ENCODE measurements at regions not wholly inside any gene's neighbourhood (a gene's known extent, or its start where the extent isn't known, plus 50 kb on each side); places are given as distances from the start of the nearest gene placed in this dataset.

- DNase-seq (no peak), ATAC-seq (no peak)
- Histone ChIP-seq H3K4me1 (no peaks in the 10 kb centered on the region), H3K4me3 (no peak overlapping the region), H3K27ac (no peak overlapping the region), H3K9me3 (peaks cover 11% of the 10 kb centered on the region), H3K27me3 (ENCODE audit: insufficient read depth in 3 of 3, low read length in 2 of 3) (no peaks in the 10 kb centered on the region), H3K36me3 (ENCODE audit: insufficient read depth in 1 of 2, low read depth in 1 of 2) (no peaks in the 10 kb centered on the region)
- intact Hi-C loops (cut with DNase I) = no loop called here
- no peak for TF ChIP-seq CTCF (IDR thresholded peaks at IDR 0.05)
- 82 to 89% (median 83%) methylated on average over 2 of the region's 2 CpGs for WGBS, 3 donors
Measured at GRCh38 chrX:94401426-94401825, 727.4 kb downstream of the FAM133A start.

- intact Hi-C loops (cut with DNase I) = no loop called here
- DNase-seq (no peak), ATAC-seq (no peak)
- H3K4me1 ChIP-seq = no peaks in the 10 kb centered on the region
- no peaks in the 10 kb centered on the region for H3K36me3 ChIP-seq (ENCODE audit: insufficient read depth in 1 of 2, low read depth in 1 of 2)
- H3K27me3 ChIP-seq (ENCODE audit: insufficient read depth in 3 of 3, low read length in 2 of 3) = no peaks in the 10 kb centered on the region
- H3K4me3 ChIP-seq = no peak overlapping the region
- no peak overlapping the region for H3K27ac ChIP-seq
- no peak for TF ChIP-seq CTCF (IDR thresholded peaks at IDR 0.05)
- 81 to 86% (median 83%) methylated on average over 4 of the region's 4 CpGs for WGBS, 3 donors
- no peaks in the 10 kb centered on the region for H3K9me3 ChIP-seq
Measured at GRCh38 chrX:94414746-94415145, 740.7 kb downstream of the FAM133A start.

GRCh38 chrX:94418065-94418464 is 744.1 kb downstream of the FAM133A start:
- H3K36me3 ChIP-seq (ENCODE audit: insufficient read depth in 1 of 2, low read depth in 1 of 2) = no peaks in the 10 kb centered on the region
- DNase-seq (no peak), ATAC-seq (no peak)
- intact Hi-C loops (cut with DNase I) = no loop called here
- no peaks in the 10 kb centered on the region for H3K4me1 ChIP-seq
- no peaks in the 10 kb centered on the region for H3K9me3 ChIP-seq
- H3K27ac ChIP-seq = no peak overlapping the region
- no peak for TF ChIP-seq CTCF (IDR thresholded peaks at IDR 0.05)
- no peak overlapping the region for H3K4me3 ChIP-seq
- H3K27me3 ChIP-seq (ENCODE audit: insufficient read depth in 3 of 3, low read length in 2 of 3) = no peaks in the 10 kb centered on the region

- intact Hi-C loops (cut with DNase I) = no loop called here
- Histone ChIP-seq H3K27ac (no peak overlapping the region), H3K36me3 (ENCODE audit: insufficient read depth in 1 of 2, low read depth in 1 of 2) (no peaks in the 10 kb centered on the region), H3K4me1 (no peaks in the 10 kb centered on the region), H3K27me3 (ENCODE audit: insufficient read depth in 3 of 3, low read length in 2 of 3) (no peaks in the 10 kb centered on the region), H3K9me3 (no peaks in the 10 kb centered on the region), H3K4me3 (no peak overlapping the region)
- WGBS, 3 donors = 81 to 92% (median 89%) methylated on average over 3 of the region's 3 CpGs
- ATAC-seq (no peak), DNase-seq (no peak)
- no peak for TF ChIP-seq CTCF (IDR thresholded peaks at IDR 0.05)
Measured at GRCh38 chrX:94424456-94424855, 750.5 kb downstream of the FAM133A start.

- H3K9me3 ChIP-seq = no peaks in the 10 kb centered on the region
- intact Hi-C loops (cut with DNase I) = no loop called here
- H3K27me3 ChIP-seq (ENCODE audit: insufficient read depth in 3 of 3, low read length in 2 of 3) = no peaks in the 10 kb centered on the region
- TF ChIP-seq CTCF (IDR thresholded peaks at IDR 0.05) = no peak
- no peaks in the 10 kb centered on the region for H3K36me3 ChIP-seq (ENCODE audit: insufficient read depth in 1 of 2, low read depth in 1 of 2)
- 71 to 81% (median 81%) methylated on average over 1 of the region's 1 CpG for WGBS, 3 donors
- DNase-seq (no peak), ATAC-seq (no peak)
- H3K4me1 ChIP-seq = no peaks in the 10 kb centered on the region
- H3K27ac ChIP-seq = no peak overlapping the region
- no peak overlapping the region for H3K4me3 ChIP-seq
Measured at GRCh38 chrX:94430091-94430490, 756.1 kb downstream of the FAM133A start.

All from psoas muscle (tissue), 7 donors.